ENCODE measurements at regions not wholly inside any gene's neighbourhood (a gene's known extent, or its start where the extent isn't known, plus 50 kb on each side); places are given as distances from the start of the nearest gene placed in this dataset.
A peak's percentile ranks its signal among the peaks of the same experiment; 100 is the strongest.

DNA sequence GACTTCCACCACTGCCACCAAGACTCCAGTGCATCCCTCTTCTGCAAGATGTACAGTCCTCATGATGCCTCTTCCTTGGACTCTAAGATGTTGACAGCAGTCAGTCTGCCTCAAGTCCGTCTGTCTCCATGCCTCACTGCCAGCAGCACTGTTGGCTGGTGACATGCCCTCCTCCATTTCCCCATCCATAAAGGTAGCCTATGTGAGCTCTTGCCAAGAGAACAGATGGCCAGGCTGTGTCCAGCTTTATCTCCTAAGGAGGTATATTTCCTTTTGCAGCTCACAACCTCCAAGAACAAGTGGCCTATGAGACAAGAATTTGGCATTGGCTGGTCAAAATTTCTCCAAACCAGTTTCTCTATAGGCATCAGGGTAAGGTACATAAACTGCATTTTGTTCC lies 149.3 kb upstream of the HNRNPA3 start:
- H3K9ac ChIP-seq (ENCODE audit: low read length in 3 of 3) = no peak overlapping the region
- no peaks in the 10 kb centered on the region for H3K4me1 ChIP-seq (ENCODE audit: control insufficient read depth in 2 of 3, insufficient read depth in 2 of 3, low read depth in 1 of 3, low read length in 3 of 3)
- no peaks in the 10 kb centered on the region for H3K27me3 ChIP-seq (ENCODE audit: control insufficient read depth, insufficient read depth, low read length)
- H3K27ac ChIP-seq (ENCODE audit: low read depth in 2 of 2, low read length in 2 of 2) = no peak overlapping the region
- H3K9me3 ChIP-seq (ENCODE audit: control insufficient read depth in 2 of 3, insufficient read depth in 1 of 3, low read length in 3 of 3) = no peaks in the 10 kb centered on the region
- H3K36me3 ChIP-seq (ENCODE audit: control insufficient read depth in 2 of 3, insufficient read depth in 3 of 3, low read length in 3 of 3) = no peaks in the 10 kb centered on the region
- FAIRE-seq (no peak), DNase-seq (no peak)
- TF ChIP-seq CTCF (IDR thresholded peaks at IDR 0.05; ENCODE audit: borderline replicate concordance, extremely low read depth, insufficient read depth) = no peak
- intact Hi-C loops (cut with DNase I) = no loop called here
- no peak overlapping the region for H3K4me3 ChIP-seq (ENCODE audit: low read length in 3 of 3)

DNA sequence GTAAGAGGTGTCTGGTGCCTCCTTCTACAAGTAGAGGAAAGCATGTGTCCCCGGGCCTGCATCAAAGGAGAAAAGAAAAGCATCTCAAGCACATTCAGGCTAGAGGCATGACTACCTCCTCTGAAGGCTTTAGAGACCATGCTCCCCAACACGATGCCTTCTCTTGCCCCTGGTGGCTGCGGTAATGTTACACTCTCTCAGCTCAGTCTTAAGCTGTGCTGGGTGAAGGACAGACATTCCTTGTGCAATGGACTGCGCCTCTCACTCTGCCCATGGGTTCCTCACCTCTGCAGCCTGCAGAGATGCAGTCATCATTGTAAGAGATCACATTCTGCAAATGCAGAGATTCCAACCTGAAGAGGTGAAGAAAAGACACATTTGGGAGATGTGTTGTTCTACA lies 148.2 kb upstream of the HNRNPA3 start:
- TF ChIP-seq CTCF (IDR thresholded peaks at IDR 0.05; ENCODE audit: borderline replicate concordance, extremely low read depth, insufficient read depth) = no peak
- FAIRE-seq (no peak), DNase-seq (peak in 4 of 5 donors; percentile 35 to 60 (median 48))
- Histone ChIP-seq H3K9me3 (ENCODE audit: control insufficient read depth in 2 of 3, insufficient read depth in 1 of 3, low read length in 3 of 3) (no peaks in the 10 kb centered on the region), H3K4me1 (ENCODE audit: control insufficient read depth in 2 of 3, insufficient read depth in 2 of 3, low read depth in 1 of 3, low read length in 3 of 3) (no peaks in the 10 kb centered on the region), H3K36me3 (ENCODE audit: control insufficient read depth in 2 of 3, insufficient read depth in 3 of 3, low read length in 3 of 3) (no peaks in the 10 kb centered on the region), H3K4me3 (ENCODE audit: low read length in 3 of 3) (no peak overlapping the region), H3K9ac (ENCODE audit: low read length in 3 of 3) (no peak overlapping the region), H3K27me3 (ENCODE audit: control insufficient read depth, insufficient read depth, low read length) (no peaks in the 10 kb centered on the region), H3K27ac (ENCODE audit: low read depth in 2 of 2, low read length in 2 of 2) (no peak overlapping the region)
- intact Hi-C loops (cut with DNase I) = no loop called here

GRCh38 chr2:177068967-177069366 lies 143.6 kb upstream of the HNRNPA3 start:
- no peak for FAIRE-seq
- no peaks in the 10 kb centered on the region for H3K36me3 ChIP-seq (ENCODE audit: control insufficient read depth in 2 of 3, insufficient read depth in 3 of 3, low read length in 3 of 3)
- no peaks in the 10 kb centered on the region for H3K4me1 ChIP-seq (ENCODE audit: control insufficient read depth in 2 of 3, insufficient read depth in 2 of 3, low read depth in 1 of 3, low read length in 3 of 3)
- DNase-seq = no peak
- H3K27ac ChIP-seq (ENCODE audit: low read depth in 2 of 2, low read length in 2 of 2) = no peak overlapping the region
- H3K9ac ChIP-seq (ENCODE audit: low read length in 3 of 3) = no peak overlapping the region
- H3K27me3 ChIP-seq (ENCODE audit: control insufficient read depth, insufficient read depth, low read length) = no peaks in the 10 kb centered on the region
- no peak for TF ChIP-seq CTCF (IDR thresholded peaks at IDR 0.05; ENCODE audit: borderline replicate concordance, extremely low read depth, insufficient read depth)
- H3K9me3 ChIP-seq (ENCODE audit: control insufficient read depth in 2 of 3, insufficient read depth in 1 of 3, low read length in 3 of 3) = no peaks in the 10 kb centered on the region
- H3K4me3 ChIP-seq (ENCODE audit: low read length in 3 of 3) = no peak overlapping the region
- intact Hi-C loops (cut with DNase I) = no loop called here

DNA sequence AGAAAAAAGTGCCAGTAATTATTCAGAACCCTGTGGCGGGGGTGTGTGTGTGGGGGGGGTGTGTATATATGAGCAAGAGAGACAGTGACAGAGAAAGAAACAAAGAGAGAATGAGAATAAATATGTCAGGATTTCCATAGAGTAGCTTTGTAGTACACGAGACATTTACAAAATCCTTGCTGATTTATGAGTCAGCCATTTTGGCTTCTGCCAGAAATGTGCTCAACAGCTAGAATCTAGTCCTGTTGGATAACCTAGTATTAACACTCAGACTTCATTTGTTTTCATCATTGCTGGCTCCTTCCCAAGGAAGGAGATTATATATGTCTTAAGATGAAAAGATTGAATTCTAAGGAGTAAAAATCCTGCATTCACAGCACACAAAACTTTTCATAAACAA lies 140.5 kb upstream of the HNRNPA3 start:
- FAIRE-seq (no peak), DNase-seq (peak in 2 of 5 donors; percentile 68 to 79)
- H3K27ac ChIP-seq (ENCODE audit: low read depth in 2 of 2, low read length in 2 of 2) = no peak overlapping the region
- H3K9ac ChIP-seq (ENCODE audit: low read length in 3 of 3) = no peak overlapping the region
- H3K27me3 ChIP-seq (ENCODE audit: control insufficient read depth, insufficient read depth, low read length) = no peaks in the 10 kb centered on the region
- TF ChIP-seq CTCF (IDR thresholded peaks at IDR 0.05; ENCODE audit: borderline replicate concordance, extremely low read depth, insufficient read depth) = no peak
- no peak overlapping the region for H3K4me3 ChIP-seq (ENCODE audit: low read length in 3 of 3)
- no peaks in the 10 kb centered on the region for H3K4me1 ChIP-seq (ENCODE audit: control insufficient read depth in 2 of 3, insufficient read depth in 2 of 3, low read depth in 1 of 3, low read length in 3 of 3)
- no peaks in the 10 kb centered on the region for H3K9me3 ChIP-seq (ENCODE audit: control insufficient read depth in 2 of 3, insufficient read depth in 1 of 3, low read length in 3 of 3)
- no peaks in the 10 kb centered on the region for H3K36me3 ChIP-seq (ENCODE audit: control insufficient read depth in 2 of 3, insufficient read depth in 3 of 3, low read length in 3 of 3)
- intact Hi-C loops (cut with DNase I) = no loop called here
